Stimulated activated CD4-positive, alpha-beta T cell treated with anti-CD3 and anti-CD28 coated beads, Interleukin-2, amount 100 ng/mL, for 24 hours (primary cell): ENCODE measurements at regions not wholly inside any gene's neighbourhood (a gene's known extent, or its start where the extent isn't known, plus 50 kb on each side); places are given as distances from the start of the nearest gene placed in this dataset.
"Not testable (repeated sequence)": the region's sequence is repeated elsewhere in the genome, so short reads cannot be mapped to it uniquely, and the experiment has no call there.

Experiments
- DNase-seq, 2 donors: peaks; one replicate each; pipeline ENCODE4 v3.0.0-alpha.2; 2020

GRCh38 chr6:158920311-158920905, 79.6 kb downstream of the RSPH3 start:
- no peak for DNase-seq

GRCh38 chr6:158919865-158920264, 80.1 kb downstream of the RSPH3 start:
- DNase-seq, result no peak

- no peak for DNase-seq
These were observed 83.4 kb downstream of the RSPH3 start for GRCh38 chr6:158916617-158917016.

DNA sequence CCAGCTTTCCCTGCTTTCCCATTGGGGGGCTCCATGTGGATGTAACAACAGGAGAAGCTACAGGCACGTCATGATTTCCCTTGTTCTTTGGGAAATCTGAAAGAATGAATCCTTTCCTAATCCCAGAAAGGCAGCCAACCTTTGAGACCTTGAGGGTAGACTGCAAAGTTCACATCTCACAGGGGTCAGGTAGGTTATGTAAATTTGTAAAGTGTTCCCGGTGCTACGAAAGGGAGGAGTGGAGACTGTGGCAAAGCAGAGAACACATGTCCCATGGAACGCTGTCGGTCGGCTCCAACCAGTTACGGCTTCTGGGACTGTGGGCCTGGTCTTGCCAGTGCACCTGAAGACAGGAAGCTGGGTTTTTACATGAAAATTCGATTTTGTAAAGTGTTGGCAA, 85.1 kb downstream of the RSPH3 start:
- no peak for DNase-seq

GRCh38 chr6:158913580-158913979, 86.4 kb downstream of the RSPH3 start:
- DNase-seq, result no peak

DNA sequence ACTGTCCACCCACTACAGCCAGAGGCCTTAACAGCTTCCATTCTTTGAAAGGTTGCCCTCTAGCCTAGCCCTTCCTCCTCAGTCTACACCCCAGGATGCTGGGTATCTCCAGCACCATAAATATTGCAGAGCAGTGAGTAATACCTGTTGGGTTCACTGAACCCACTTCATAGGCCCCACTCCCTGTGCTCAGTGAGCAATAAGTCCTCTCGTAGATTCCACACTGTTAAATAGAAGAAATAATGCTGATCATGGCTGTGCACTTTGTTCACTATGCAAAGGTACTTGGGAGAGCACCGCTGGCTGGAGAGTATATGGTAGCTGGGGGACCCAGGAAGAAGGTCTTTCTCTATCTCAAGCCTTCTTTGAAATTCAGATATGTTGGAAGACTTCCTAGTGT, 87.3 kb downstream of the RSPH3 start:
- no peak for DNase-seq

DNA sequence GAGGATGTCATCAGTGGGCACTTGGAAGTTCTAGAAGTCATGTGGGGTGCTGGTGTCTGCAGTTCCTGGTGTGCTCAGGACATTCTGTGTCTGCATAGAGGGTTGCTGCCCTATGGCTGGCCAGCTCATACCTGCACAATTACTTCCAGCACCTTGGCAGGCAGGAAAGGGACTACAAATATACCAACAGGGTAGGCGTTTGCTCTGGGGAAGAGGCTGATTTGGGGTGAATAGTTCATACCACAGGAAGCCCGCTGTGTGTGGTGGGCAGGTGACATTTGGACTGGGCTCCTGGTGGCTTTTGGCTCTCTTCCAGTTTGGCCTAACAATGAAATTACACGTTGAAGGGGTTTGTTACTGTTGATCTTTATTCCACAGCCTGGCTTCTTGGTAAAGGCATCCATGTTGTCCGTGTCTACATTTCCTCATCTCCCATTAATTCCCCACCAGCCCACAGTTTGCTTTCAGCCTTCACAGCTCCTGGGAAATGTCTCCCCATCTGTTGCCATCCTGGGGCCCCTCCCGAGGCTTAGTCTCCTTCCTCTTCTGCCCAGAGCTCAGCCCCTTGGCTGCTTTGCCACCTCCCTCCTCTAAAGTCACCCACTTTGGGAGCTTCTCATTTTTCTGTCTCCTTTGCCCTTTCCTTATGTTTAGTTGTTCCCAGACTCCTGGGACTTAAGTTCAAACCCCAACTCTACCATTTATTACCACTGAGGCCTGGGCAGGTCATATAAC, 88.1 kb downstream of the RSPH3 start:
- peak in 1 of 2 donors; percentile 24 for DNase-seq

GRCh38 chr6:158910484-158911440, 89.2 kb downstream of the RSPH3 start:
- DNase-seq, result no peak

- no peak for DNase-seq
These were observed 90.1 kb downstream of the RSPH3 start for GRCh38 chr6:158909938-158910337.

GRCh38 chr6:158908606-158909005, 89.4 kb upstream of the EZR start:
- DNase-seq, result no peak

DNA sequence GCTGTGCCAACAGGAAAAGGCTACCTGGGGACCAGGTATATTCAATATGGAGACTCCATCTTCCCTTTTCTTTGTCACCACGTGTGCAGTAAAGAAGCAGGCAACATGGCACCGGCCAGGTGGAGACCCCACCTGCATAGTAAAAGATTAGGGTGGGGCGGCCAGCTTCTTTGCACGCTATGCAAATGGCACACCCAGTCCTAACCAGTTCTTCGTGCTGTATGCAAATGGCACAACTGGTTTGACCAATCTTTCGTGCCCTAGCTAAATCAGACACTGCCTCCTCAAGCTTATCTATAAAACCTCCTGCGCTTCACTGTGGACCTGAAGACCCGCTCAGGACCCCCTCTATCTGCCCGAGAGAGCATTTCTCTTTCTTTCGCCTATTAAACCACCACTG, 88.8 kb upstream of the EZR start:
- DNase-seq, result no peak

DNA sequence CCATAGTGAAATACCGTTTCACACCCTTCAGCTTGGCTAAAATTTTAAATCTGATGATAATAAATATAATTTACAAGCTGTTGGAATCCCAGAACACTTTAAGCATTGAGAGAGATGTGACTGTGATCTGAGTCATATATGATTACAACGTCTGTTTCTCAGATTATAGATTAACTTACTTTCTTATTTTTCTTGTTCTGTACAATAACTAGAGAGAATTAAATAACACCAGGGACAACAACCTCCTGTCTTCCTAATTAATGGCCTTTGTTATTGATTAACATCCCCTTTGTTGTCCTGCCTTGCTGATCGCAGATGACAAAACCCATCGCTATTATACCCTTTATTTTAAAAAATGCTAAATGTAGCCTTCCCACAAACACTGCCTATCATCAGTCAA, 87.8 kb upstream of the EZR start:
- no peak for DNase-seq

DNA sequence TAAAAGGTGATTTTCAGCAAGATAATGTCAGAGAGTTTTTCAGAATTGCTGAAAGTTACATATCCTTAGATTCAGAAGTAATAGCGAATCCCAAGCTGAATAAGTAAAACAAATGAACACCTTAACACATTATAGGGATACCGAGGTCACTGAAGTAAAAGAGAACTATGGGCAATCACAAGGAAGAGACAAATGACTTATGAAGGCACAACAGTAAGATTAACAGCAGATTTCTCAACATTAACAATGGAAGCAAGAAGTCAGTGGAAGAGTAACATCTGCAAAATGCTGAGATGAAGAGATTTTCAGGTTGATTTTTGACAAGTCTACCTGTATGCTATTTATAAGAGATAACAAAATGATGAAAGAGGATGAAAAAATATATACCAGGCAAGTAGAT, 86.1 kb upstream of the EZR start:
- DNase-seq, result no peak

DNA sequence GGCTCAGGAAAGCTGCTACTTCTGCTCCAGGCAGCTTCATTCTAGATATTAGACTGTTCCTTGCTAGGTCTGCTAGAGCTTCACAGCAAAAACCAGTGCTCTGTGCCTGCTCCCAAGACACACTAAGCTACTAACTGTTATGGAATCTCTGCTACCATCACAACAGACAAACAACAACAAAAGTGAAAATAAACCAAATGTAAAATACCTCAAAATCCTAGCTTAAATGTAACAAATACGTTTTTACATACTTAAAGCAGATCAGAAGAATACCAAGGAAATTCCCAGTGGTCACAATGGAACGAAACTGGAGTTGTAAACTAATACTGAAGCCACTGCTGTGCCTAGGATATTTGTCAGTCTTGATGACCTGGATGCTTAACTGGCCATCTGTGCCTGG, 84.6 kb upstream of the EZR start:
- DNase-seq, result no peak

DNA sequence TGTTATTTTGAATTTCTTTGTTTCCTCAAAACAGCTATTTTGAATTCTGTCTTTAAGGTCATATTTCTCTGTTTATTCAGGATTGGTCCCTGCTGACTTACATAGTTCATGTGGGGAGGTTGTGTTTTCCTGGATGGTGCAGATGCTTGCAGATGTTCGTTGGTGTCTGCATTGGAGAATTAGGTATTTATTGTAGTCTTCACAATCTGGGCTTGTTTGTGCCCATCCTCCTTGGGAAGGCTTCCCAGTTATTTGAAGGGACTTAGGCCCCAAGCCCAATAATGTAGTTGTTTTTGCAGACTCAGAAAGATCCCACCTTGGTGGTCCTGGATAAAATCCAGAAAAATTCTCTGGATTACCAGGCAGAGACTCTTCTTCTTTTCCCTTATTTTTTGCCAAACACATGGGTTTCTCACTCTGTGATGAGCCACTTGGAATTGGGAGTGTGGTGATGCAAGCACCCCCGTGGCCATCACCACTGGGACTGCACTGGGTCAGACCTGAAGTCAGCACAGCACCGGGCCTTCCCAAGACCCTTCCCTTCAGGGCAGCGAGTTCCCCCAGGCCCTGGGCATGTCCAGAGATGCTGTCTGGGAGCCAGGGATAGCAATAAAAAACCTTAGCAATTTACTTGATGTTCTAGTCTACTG, 81.6 kb upstream of the EZR start:
- DNase-seq, result no peak

DNA sequence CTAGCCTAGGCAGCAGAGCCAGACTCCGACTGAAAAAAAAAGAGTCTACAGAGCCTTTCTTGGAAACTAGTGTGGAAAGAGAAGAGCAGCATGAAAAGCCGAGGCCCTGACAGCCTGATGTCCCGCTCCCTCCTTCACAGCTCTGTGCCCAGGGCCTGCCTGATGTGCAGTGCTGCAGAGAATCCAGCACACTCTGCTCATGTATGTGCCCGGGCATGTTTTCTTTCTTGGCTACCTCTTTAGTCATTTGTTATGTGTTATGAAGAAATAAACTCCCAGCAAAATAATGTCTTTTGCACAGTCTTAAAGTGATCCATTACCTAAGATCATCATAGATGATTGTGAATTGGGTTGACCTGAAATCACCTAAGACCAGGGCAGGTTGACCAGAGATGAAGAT, 78.1 kb upstream of the EZR start:
- DNase-seq, result no peak

DNA sequence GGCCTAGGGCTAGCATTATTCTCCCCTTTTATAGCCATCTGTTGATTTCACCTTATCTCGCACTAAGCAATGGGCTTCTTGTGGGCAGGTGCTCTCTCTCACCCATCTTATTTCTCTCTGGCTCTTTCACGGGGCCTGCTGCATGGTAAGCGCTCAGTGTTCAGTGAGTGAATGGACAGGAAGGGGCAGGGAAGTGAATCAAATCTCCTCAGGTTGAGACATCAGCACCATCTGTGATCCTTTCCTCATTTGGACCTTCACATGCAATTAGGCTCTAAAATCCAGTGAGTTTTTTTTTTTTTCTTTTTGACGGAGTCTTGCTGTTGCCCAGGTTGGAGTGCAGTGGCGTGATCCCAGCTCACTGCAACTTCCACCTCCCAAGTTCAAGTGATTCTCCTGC, 76.5 kb upstream of the EZR start:
- DNase-seq, result no peak

DNA sequence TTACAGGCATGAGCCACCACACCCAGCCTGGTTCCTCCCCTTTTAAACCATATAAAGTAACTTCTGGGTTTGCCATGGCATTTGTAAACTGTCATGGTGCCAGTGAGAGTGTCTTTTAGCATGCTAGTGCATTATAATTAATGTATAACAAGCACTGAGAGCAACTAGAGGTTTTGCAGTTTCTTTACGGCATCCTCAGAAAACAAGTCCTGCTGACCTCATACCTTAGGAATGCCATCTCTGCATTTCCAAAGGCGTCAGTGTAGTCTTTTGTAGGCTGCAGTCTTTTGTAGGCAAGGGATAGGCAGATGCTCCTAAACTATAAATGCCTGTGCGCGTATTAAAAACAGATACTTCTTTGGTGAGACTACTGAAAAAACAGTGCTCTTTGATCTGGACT, 75.0 kb upstream of the EZR start:
- DNase-seq, result no peak

DNA sequence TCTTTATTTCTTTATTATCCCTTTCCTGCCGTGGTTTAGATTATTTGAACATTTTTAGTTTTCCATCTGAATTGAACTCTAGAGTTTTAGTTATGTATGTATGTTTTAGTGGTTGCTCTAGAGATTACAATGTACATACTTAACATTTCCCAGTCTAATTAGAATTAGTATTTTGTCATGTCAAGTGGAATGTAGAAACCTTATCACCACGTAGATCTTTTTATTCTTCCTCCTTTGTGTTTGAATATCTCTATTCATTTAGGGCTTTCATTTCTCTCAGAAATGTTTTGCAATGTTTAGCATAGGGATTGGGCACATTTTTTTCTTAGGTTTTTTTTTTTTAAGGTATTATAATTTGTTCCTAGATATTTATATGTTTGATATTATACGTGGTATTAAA, 73.1 kb upstream of the EZR start:
- DNase-seq, result no peak

GRCh38 chr6:158891560-158891959, 72.4 kb upstream of the EZR start:
- DNase-seq, result not testable (repeated sequence)

- DNase-seq, result not testable (repeated sequence)
These were observed 69.0 kb upstream of the EZR start for GRCh38 chr6:158888171-158888570.

DNA sequence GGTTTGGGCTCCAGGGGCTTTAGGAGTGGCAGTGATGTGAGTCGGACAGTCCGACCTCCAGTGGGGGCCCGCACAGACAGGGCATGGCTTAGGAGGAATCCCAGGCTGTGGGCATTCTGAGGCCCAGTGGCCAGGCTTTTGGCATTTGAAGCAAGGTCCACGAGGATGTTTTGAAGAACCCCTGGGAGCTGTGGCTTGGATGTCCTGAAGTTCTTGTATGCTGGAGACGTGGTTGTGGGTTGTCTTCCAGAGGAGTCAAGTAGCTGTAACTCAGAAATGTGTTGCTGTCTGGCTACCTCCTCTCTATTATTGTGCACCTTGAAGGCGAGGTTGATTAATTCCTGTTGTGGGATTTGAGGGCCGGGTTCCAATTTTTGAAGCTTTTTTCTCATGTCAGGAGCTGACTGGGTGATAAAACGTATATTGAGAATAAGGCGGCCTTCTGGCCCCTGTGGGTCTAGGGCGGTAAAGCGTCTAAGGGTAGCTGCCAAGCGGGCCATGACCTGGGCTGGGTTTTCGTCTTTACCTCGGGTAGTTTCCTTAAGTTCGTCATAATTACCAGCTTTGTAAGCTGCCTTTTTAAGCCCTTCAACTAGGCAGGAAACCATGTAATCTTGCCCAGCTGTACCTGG, 67.3 kb upstream of the EZR start:
- DNase-seq, result not testable (repeated sequence)

DNA sequence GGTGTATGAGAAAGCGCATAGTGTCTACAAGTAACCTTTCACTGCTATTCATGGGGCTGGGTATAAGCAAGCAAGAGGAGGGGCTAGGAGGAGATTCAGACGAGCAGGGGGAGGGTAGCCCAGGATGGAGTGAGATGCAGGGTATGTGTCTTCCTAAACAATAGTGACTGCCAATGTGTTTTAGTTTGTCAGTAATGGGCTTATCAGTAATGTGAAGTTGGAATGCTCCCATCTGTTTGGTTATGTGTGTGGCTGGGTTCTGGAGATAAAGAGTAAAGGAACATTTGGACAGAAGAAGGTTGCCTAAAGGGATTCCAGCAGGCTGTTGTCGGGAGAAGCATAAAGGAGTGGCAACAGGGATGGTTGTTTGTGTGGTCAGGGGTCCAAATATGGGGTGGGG, 62.7 kb upstream of the EZR start:
- not testable (repeated sequence) for DNase-seq
